CD14-positive monocyte (primary cell): ENCODE measurements at regions not wholly inside any gene's neighbourhood (a gene's known extent, or its start where the extent isn't known, plus 50 kb on each side); places are given as distances from the start of the nearest gene placed in this dataset.

Experiments
- DNase-seq, 3 donors: peaks; one replicate each; pipeline ENCODE4 v3.0.0-alpha.2; 2011 to 2022
- H2AFZ ChIP-seq: 2 replicates; pipeline ENCODE4 v1.6.0; 2012; ENCODE audit warnings: mild to moderate bottlenecking, low read depth, low read length, inconsistent platforms; ENCODE audit not compliant: insufficient read depth, poor library complexity, severe bottlenecking
- H3K27ac ChIP-seq, 2 donors: 1 replicate in 1 of 2; 2 replicates in 1 of 2; pipeline ENCODE4 v1.5.1; 2012 to 2013; ENCODE audit warnings: low read length in 2 of 2, control low read depth in 1 of 2, inconsistent platforms in 1 of 2, low read depth in 1 of 2, mild to moderate bottlenecking in 1 of 2
- H3K27me3 ChIP-seq, 2 donors: one replicate each; pipeline versions ENCODE4 v1.6.0 to v1.6.1; 2011 to 2013; ENCODE audit warnings: low read length in 2 of 2; ENCODE audit not compliant: control insufficient read depth in 2 of 2, insufficient read depth in 2 of 2
- H3K36me3 ChIP-seq, 2 donors: replicated peaks in 1 of 2; 1 replicate in 1 of 2; 2 replicates in 1 of 2; pipeline versions ENCODE4 v1.5.1 to v1.6.1; 2012 to 2013; ENCODE audit warnings: low read length in 2 of 2, control low read depth in 1 of 2, inconsistent platforms in 1 of 2, mild to moderate bottlenecking in 1 of 2; ENCODE audit not compliant: insufficient read depth in 2 of 2, control insufficient read depth in 1 of 2
- H3K4me1 ChIP-seq, 2 donors: 1 replicate in 1 of 2; 2 replicates in 1 of 2; pipeline versions ENCODE4 v1.5.1 to v1.6.1; 2012 to 2013; ENCODE audit warnings: low read length in 2 of 2, control low read depth in 1 of 2, inconsistent platforms in 1 of 2, mild to moderate bottlenecking in 1 of 2, moderate library complexity in 1 of 2; ENCODE audit not compliant: insufficient read depth in 2 of 2, control insufficient read depth in 1 of 2
- H3K4me2 ChIP-seq: replicated peaks from 2 replicates; pipeline ENCODE3; 2012; ENCODE audit warnings: low read length, moderate library complexity, mild to moderate bottlenecking; ENCODE audit not compliant: poor library complexity, severe bottlenecking; ENCODE audit errors: extremely low read depth
- H3K4me3 ChIP-seq, 3 experiments: fragments of 200-600 bp in 1 of 3; sonication (generic) in 1 of 3; replicated peaks in 1 of 3; 1 replicate in 2 of 3; 2 replicates in 1 of 3; pipeline ENCODE4 v1.5.1; 2011 to 2013; ENCODE audit warnings: low read length in 3 of 3, mild to moderate bottlenecking in 3 of 3, control low read depth in 2 of 3, low read depth in 2 of 3, inconsistent platforms in 1 of 3, moderate library complexity in 1 of 3
- H3K79me2 ChIP-seq: 2 replicates; pipeline ENCODE4 v1.6.0; 2012; ENCODE audit warnings: mild to moderate bottlenecking, control low read depth, inconsistent platforms, low read length, moderate library complexity; ENCODE audit not compliant: insufficient read depth
- H3K9ac ChIP-seq: 2 replicates; pipeline ENCODE4 v1.6.0; 2017; ENCODE audit warnings: low read length, mild to moderate bottlenecking; ENCODE audit not compliant: insufficient read depth, poor library complexity, severe bottlenecking
- H3K9me3 ChIP-seq, 2 donors: replicated peaks in 1 of 2; 1 replicate in 1 of 2; 2 replicates in 1 of 2; pipeline versions ENCODE4 v1.5.1 to v1.6.1; 2012 to 2013; ENCODE audit warnings: low read length in 2 of 2, control low read depth in 1 of 2; ENCODE audit not compliant: control insufficient read depth in 1 of 2, insufficient read depth in 1 of 2
- H4K20me1 ChIP-seq: 2 replicates; pipeline ENCODE4 v1.6.0; 2012; ENCODE audit warnings: mild to moderate bottlenecking, low read length, control low read depth, moderate library complexity; ENCODE audit not compliant: insufficient read depth
- H3K27ac Mint-ChIP-seq, 7 donors: one replicate each; pipeline ENCODE4 v1.8.0; 2020; ENCODE audit warnings: mild to moderate bottlenecking in 7 of 7, mixed read lengths in 7 of 7, moderate library complexity in 6 of 7, inconsistent platforms in 2 of 7
- H3K27me3 Mint-ChIP-seq, 3 donors: one replicate each; pipeline ENCODE4 v1.8.0; 2021 to 2022; ENCODE audit warnings: low read depth in 3 of 3, mild to moderate bottlenecking in 3 of 3, mixed read lengths in 3 of 3, moderate library complexity in 3 of 3, inconsistent platforms in 1 of 3
- H3K36me3 Mint-ChIP-seq, 2 donors: one replicate each; pipeline ENCODE4 v1.8.0; 2020; ENCODE audit warnings: mixed read lengths in 2 of 2, inconsistent platforms in 1 of 2, mild to moderate bottlenecking in 1 of 2
- H3K4me1 Mint-ChIP-seq: one replicate; pipeline ENCODE4 v1.8.0; 2020; ENCODE audit warnings: mild to moderate bottlenecking, mixed read lengths
- H3K4me3 Mint-ChIP-seq, 2 donors: one replicate each; pipeline ENCODE4 v1.8.0; 2020; ENCODE audit warnings: mild to moderate bottlenecking in 2 of 2, mixed read lengths in 2 of 2, moderate library complexity in 1 of 2
- H3K9me3 Mint-ChIP-seq, 7 donors: one replicate each; pipeline ENCODE4 v1.8.0; 2020 to 2022; ENCODE audit warnings: mixed read lengths in 7 of 7, mild to moderate bottlenecking in 6 of 7, moderate library complexity in 6 of 7, inconsistent platforms in 2 of 7
- CTCF ChIP-seq: fragments of 200-600 bp; IDR thresholded peaks from one replicate; pipeline ENCODE4 v1.8.0; 2022; ENCODE audit warnings: antibody characterized with exemption, mild to moderate bottlenecking
- WGBS: methylation state at CpG from one replicate; pipeline ENCODE4 v1.1.5; 2013; ENCODE audit warnings: missing lambda C conversion rate; ENCODE audit not compliant: insufficient coverage; 5-methylcytosine and 5-hydroxymethylcytosine counted together
- intact Hi-C, 2 donors: fragments of 100-400 bp; cut with micrococcal nuclease; formaldehyde crosslinking; loops; one replicate each; pipeline versions ENCODE4 v1.15.0 to v1.15.1; 2023

- 17% methylated on average over 5 of the region's 7 CpGs for WGBS
- H3K27me3 Mint-ChIP-seq: peaks cover 13 to 27% (median 22%) of the 10 kb centered on the region in 3 donors
- no peak overlapping the region for H3K4me2 ChIP-seq
These were observed 305.2 kb upstream of the IRX3 start for GRCh38 chr16:54591816-54592246.

GRCh38 chr16:54590836-54591235 is 304.2 kb upstream of the IRX3 start:
- H3K36me3 ChIP-seq: no peaks in the 10 kb centered on the region
- Mint-ChIP-seq H3K4me3 (no peak overlapping the region), H3K4me1 (no peaks in the 10 kb centered on the region), H3K27ac (no peak overlapping the region), H3K27me3 (peaks cover 6 to 26% (median 26%) of the 10 kb centered on the region in 3 donors), H3K9me3 (peaks cover 0 to 5% (median 0%) of the 10 kb centered on the region in 7 donors), H3K36me3 (no peaks in the 10 kb centered on the region)
- H4K20me1 ChIP-seq: no peaks in the 10 kb centered on the region
- no peaks in the 10 kb centered on the region for H3K9me3 ChIP-seq
- H3K4me2 ChIP-seq: no peak overlapping the region
- no peak overlapping the region for H3K4me3 ChIP-seq
- no CpG with 5 or more reads among the region's 4 CpGs for WGBS
- H3K4me1 ChIP-seq: no peaks in the 10 kb centered on the region
- no peak overlapping the region for H3K9ac ChIP-seq
- intact Hi-C loops: no loop called here
- TF ChIP-seq CTCF: no peak
- H3K27ac ChIP-seq: no peak overlapping the region
- no peak for DNase-seq
- H3K27me3 ChIP-seq: peaks cover 6 to 31% of the 10 kb centered on the region in 2 donors
- no peaks in the 10 kb centered on the region for H3K79me2 ChIP-seq
- H2AFZ ChIP-seq: no peak overlapping the region

More at GRCh38 chr16:54591816-54592246, 305.2 kb upstream of the IRX3 start:
- Histone ChIP-seq H3K36me3 (no peaks in the 10 kb centered on the region), H3K4me1 (no peaks in the 10 kb centered on the region), H3K27me3 (peaks cover 6 to 31% of the 10 kb centered on the region in 2 donors), H3K9ac (no peak overlapping the region), H3K79me2 (no peaks in the 10 kb centered on the region), H4K20me1 (no peaks in the 10 kb centered on the region), H3K9me3 (no peaks in the 10 kb centered on the region), H2AFZ (no peak overlapping the region), H3K4me3 (no peak overlapping the region), H3K27ac (no peak overlapping the region)
- Mint-ChIP-seq H3K4me1 (no peaks in the 10 kb centered on the region), H3K27ac (no peak overlapping the region), H3K4me3 (no peak overlapping the region), H3K9me3 (peaks cover 0 to 5% (median 0%) of the 10 kb centered on the region in 7 donors), H3K36me3 (no peaks in the 10 kb centered on the region)
- intact Hi-C loops: no loop called here
- DNase-seq: no peak
- no peak for TF ChIP-seq CTCF
